Caco-2 (cell line): ENCODE measurements at regions not wholly inside any gene's neighbourhood (a gene's known extent, or its start where the extent isn't known, plus 50 kb on each side); places are given as distances from the start of the nearest gene placed in this dataset.

Experiments
- BruUV-seq: library from RNA; stranded (reverse); fragments of 400-500 nt; replicated peaks from 2 replicates; lab custom pipeline; 2021; lab: Mats Ljungman, UMichigan
- CTCF ChIA-PET: fragments of 300-600 bp; sonication (Branson Sonifier 250); formaldehyde crosslinking; loops from one replicate; lab custom pipeline; 2022; ENCODE audit warnings: antibody characterized with exemption; lab: Charles Lee
- POLR2A ChIA-PET: fragments of 300-600 bp; sonication (Branson Sonifier 250); formaldehyde crosslinking; loops from one replicate; lab custom pipeline; 2022; ENCODE audit warnings: antibody characterized with exemption; lab: Charles Lee
- DNase-seq, 2 experiments: peaks; one replicate each; pipeline versions ENCODE4 v3.0.0 to v3.0.0-alpha.2; 2020 to 2022
- H3K27me3 ChIP-seq: replicated peaks from 2 replicates; pipeline ENCODE4 v1.6.0; 2011; ENCODE audit warnings: low read length; ENCODE audit not compliant: control insufficient read depth, insufficient read depth
- H3K36me3 ChIP-seq: 2 replicates; pipeline ENCODE4 v1.5.1; 2011; ENCODE audit warnings: low read length; ENCODE audit not compliant: control insufficient read depth, insufficient read depth
- H3K4me1 ChIP-seq: fragments of 250-450 bp; sonication (Bioruptor Pico); 2 replicates; pipeline ENCODE4 v1.5.1; 2020; ENCODE audit warnings: mild to moderate bottlenecking
- H3K4me3 ChIP-seq: 2 replicates; pipeline ENCODE4 v1.5.1; 2011; ENCODE audit warnings: low read depth, mild to moderate bottlenecking, control low read depth, low read length
- H3K9me3 ChIP-seq: fragments of 250-450 bp; sonication (Bioruptor Pico); 2 replicates; pipeline ENCODE4 v1.5.1; 2020; ENCODE audit warnings: mild to moderate bottlenecking, moderate library complexity
- H3K27ac Mint-ChIP-seq: one replicate; pipeline ENCODE4 v1.8.0; 2022; ENCODE audit warnings: mixed read lengths; ENCODE audit not compliant: unreplicated experiment
- H3K27me3 Mint-ChIP-seq: one replicate; pipeline ENCODE4 v1.8.0; 2022; ENCODE audit warnings: mixed read lengths; ENCODE audit not compliant: insufficient read depth, unreplicated experiment
- H3K36me3 Mint-ChIP-seq: one replicate; pipeline ENCODE4 v1.8.0; 2022; ENCODE audit warnings: mild to moderate bottlenecking, mixed read lengths; ENCODE audit not compliant: insufficient read depth, unreplicated experiment
- H3K4me1 Mint-ChIP-seq: one replicate; pipeline ENCODE4 v1.8.0; 2022; ENCODE audit warnings: low read depth, mixed read lengths; ENCODE audit not compliant: unreplicated experiment
- H3K4me3 Mint-ChIP-seq: one replicate; pipeline ENCODE4 v1.8.0; 2022; ENCODE audit warnings: mild to moderate bottlenecking, moderate library complexity, mixed read lengths; ENCODE audit not compliant: unreplicated experiment
- H3K9me3 Mint-ChIP-seq: one replicate; pipeline ENCODE4 v1.8.0; 2022; ENCODE audit warnings: mixed read lengths; ENCODE audit not compliant: unreplicated experiment
- intact Hi-C: fragments of 100-400 bp; cut with micrococcal nuclease; formaldehyde crosslinking; loops from one replicate; pipeline ENCODE4 v1.10.0; 2022; ENCODE audit not compliant: unreplicated experiment
- TF ChIP-seq, protein P1 (sequence below), 2 experiments: fragments of 200-600 bp in 1 of 2; IDR thresholded peaks; 1 replicate in 1 of 2; 2 replicates in 1 of 2; pipeline versions ENCODE4 v1.5.1 to v1.8.0; 2011 to 2022; ENCODE audit warnings: antibody characterized with exemption in 1 of 2, control low read depth in 1 of 2, inconsistent platforms in 1 of 2, low read depth in 1 of 2, low read length in 1 of 2, mild to moderate bottlenecking in 1 of 2, moderate library complexity in 1 of 2; ENCODE audit not compliant: insufficient read depth in 1 of 2, severe bottlenecking in 1 of 2, unreplicated experiment in 1 of 2

- H3K4me1 Mint-ChIP-seq, result no peaks in the 10 kb centered on the region
- H3K9me3 Mint-ChIP-seq, result no peaks in the 10 kb centered on the region
- no peak overlapping the region for H3K27ac Mint-ChIP-seq
- TF ChIP-seq, protein P1, sequence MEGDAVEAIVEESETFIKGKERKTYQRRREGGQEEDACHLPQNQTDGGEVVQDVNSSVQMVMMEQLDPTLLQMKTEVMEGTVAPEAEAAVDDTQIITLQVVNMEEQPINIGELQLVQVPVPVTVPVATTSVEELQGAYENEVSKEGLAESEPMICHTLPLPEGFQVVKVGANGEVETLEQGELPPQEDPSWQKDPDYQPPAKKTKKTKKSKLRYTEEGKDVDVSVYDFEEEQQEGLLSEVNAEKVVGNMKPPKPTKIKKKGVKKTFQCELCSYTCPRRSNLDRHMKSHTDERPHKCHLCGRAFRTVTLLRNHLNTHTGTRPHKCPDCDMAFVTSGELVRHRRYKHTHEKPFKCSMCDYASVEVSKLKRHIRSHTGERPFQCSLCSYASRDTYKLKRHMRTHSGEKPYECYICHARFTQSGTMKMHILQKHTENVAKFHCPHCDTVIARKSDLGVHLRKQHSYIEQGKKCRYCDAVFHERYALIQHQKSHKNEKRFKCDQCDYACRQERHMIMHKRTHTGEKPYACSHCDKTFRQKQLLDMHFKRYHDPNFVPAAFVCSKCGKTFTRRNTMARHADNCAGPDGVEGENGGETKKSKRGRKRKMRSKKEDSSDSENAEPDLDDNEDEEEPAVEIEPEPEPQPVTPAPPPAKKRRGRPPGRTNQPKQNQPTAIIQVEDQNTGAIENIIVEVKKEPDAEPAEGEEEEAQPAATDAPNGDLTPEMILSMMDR (IDR thresholded peaks at IDR 0.05; ENCODE audit: insufficient read depth in 1 of 2, low read depth in 1 of 2, low read length in 1 of 2, severe bottlenecking in 1 of 2, unreplicated experiment in 1 of 2), result no peak
- POLR2A ChIA-PET, result no interaction called here
- H3K4me3 ChIP-seq, result no peak overlapping the region
- DNase-seq, result no peak
- intact Hi-C loops, result no loop called here
- no peaks in the 10 kb centered on the region for H3K27me3 Mint-ChIP-seq
- H3K36me3 Mint-ChIP-seq, result no peaks in the 10 kb centered on the region
- H3K36me3 ChIP-seq, result no peaks in the 10 kb centered on the region
- CTCF ChIA-PET, result no interaction called here
- no peak overlapping the region for H3K4me3 Mint-ChIP-seq
- no peaks in the 10 kb centered on the region for H3K27me3 ChIP-seq
- no peaks in the 10 kb centered on the region for H3K4me1 ChIP-seq
- no peaks in the 10 kb centered on the region for H3K9me3 ChIP-seq
- no TSS peak for BruUV-seq
Measured at GRCh38 chr5:92922231-92922967, 658.6 kb downstream of the NR2F1-AS1 start.

- no peaks in the 10 kb centered on the region for H3K27me3 ChIP-seq
Measured at GRCh38 chr5:92917044-92917443, 664.0 kb downstream of the NR2F1-AS1 start.

GRCh38 chr5:92916036-92916435, 665.0 kb downstream of the NR2F1-AS1 start:
- Mint-ChIP-seq H3K4me1 (no peaks in the 10 kb centered on the region), H3K27ac (no peak overlapping the region), H3K9me3 (no peaks in the 10 kb centered on the region), H3K36me3 (no peaks in the 10 kb centered on the region), H3K4me3 (no peak overlapping the region), H3K27me3 (peaks cover 3% of the 10 kb centered on the region)
- ChIA-PET POLR2A (no interaction called here), CTCF (no interaction called here)
- TF ChIP-seq, protein P1 (IDR thresholded peaks at IDR 0.05; ENCODE audit: insufficient read depth in 1 of 2, low read depth in 1 of 2, low read length in 1 of 2, severe bottlenecking in 1 of 2, unreplicated experiment in 1 of 2), result no peak
- H3K4me1 ChIP-seq, result no peaks in the 10 kb centered on the region
- H3K27me3 ChIP-seq, result no peaks in the 10 kb centered on the region
- no peak for DNase-seq
- no TSS peak for BruUV-seq
- no peak overlapping the region for H3K4me3 ChIP-seq
- intact Hi-C loops, result no loop called here
- H3K36me3 ChIP-seq, result no peaks in the 10 kb centered on the region
- H3K9me3 ChIP-seq, result no peaks in the 10 kb centered on the region

More at GRCh38 chr5:92917044-92917443, 664.0 kb downstream of the NR2F1-AS1 start:
- no peaks in the 10 kb centered on the region for H3K4me1 ChIP-seq
- H3K4me3 ChIP-seq, result no peak overlapping the region
- H3K9me3 ChIP-seq, result no peaks in the 10 kb centered on the region
- H3K36me3 ChIP-seq, result no peaks in the 10 kb centered on the region
- no peaks in the 10 kb centered on the region for H3K36me3 Mint-ChIP-seq
- no peaks in the 10 kb centered on the region for H3K9me3 Mint-ChIP-seq
- no peak for DNase-seq
- ChIA-PET POLR2A (no interaction called here), CTCF (no interaction called here)
- intact Hi-C loops, result no loop called here
- H3K4me3 Mint-ChIP-seq, result no peak overlapping the region
- H3K4me1 Mint-ChIP-seq, result no peaks in the 10 kb centered on the region
- no peak overlapping the region for H3K27ac Mint-ChIP-seq
- no TSS peak for BruUV-seq
- H3K27me3 Mint-ChIP-seq, result peaks cover 3% of the 10 kb centered on the region
- TF ChIP-seq, protein P1 (IDR thresholded peaks at IDR 0.05; ENCODE audit: insufficient read depth in 1 of 2, low read depth in 1 of 2, low read length in 1 of 2, severe bottlenecking in 1 of 2, unreplicated experiment in 1 of 2), result no peak
